OCI-LY1 (cell line): ENCODE measurements at regions not wholly inside any gene's neighbourhood (a gene's known extent, or its start where the extent isn't known, plus 50 kb on each side); places are given as distances from the start of the nearest gene placed in this dataset.

Experiments used
- H2AFZ ChIP-seq: fragments of 200-600 bp; sonication (generic), shearing (Covaris generic); 2 replicates; pipeline ENCODE4 v1.6.0; 2014; ENCODE audit warnings: antibody characterized with exemption, mild to moderate bottlenecking, low read length
- H3F3A ChIP-seq: fragments of 200-600 bp; sonication (generic), shearing (Covaris generic); 2 replicates; pipeline ENCODE4 v1.6.0; 2014; ENCODE audit warnings: mild to moderate bottlenecking, antibody characterized with exemption, low read length, moderate library complexity; ENCODE audit not compliant: insufficient read depth
- H3K27ac ChIP-seq: fragments of 200-600 bp; sonication (generic); 2 replicates; pipeline ENCODE4 v1.5.1; 2014; ENCODE audit warnings: low read length, mixed run types, mild to moderate bottlenecking, low read depth; ENCODE audit not compliant: poor library complexity, severe bottlenecking
- H3K27me3 ChIP-seq: fragments of 200-600 bp; sonication (generic); 2 replicates; pipeline ENCODE4 v1.6.0; 2014; ENCODE audit warnings: antibody characterized with exemption, mild to moderate bottlenecking, low read length, moderate library complexity; ENCODE audit not compliant: insufficient read depth
- H3K36me3 ChIP-seq: fragments of 200-600 bp; sonication (generic); 2 replicates; pipeline ENCODE4 v1.6.1; 2014; ENCODE audit warnings: mild to moderate bottlenecking, antibody characterized with exemption, low read length, moderate library complexity, mixed read lengths; ENCODE audit not compliant: insufficient read depth
- H3K4me1 ChIP-seq: fragments of 200-600 bp; sonication (generic); 2 replicates; pipeline ENCODE4 v1.5.1; 2014; ENCODE audit warnings: mild to moderate bottlenecking, low read length, moderate library complexity; ENCODE audit not compliant: insufficient read depth, severe bottlenecking
- H3K4me2 ChIP-seq: fragments of 200-600 bp; sonication (generic), shearing (Covaris generic); 2 replicates; pipeline ENCODE4 v1.6.1; 2014; ENCODE audit warnings: low read length
- H3K4me3 ChIP-seq: fragments of 200-600 bp; sonication (generic); 2 replicates; pipeline ENCODE4 v1.5.1; 2014; ENCODE audit warnings: low read length, low read depth, mild to moderate bottlenecking, mixed read lengths; ENCODE audit not compliant: poor library complexity, severe bottlenecking
- H3K79me2 ChIP-seq: fragments of 200-600 bp; shearing (Covaris generic); 2 replicates; pipeline ENCODE4 v1.6.1; 2016; ENCODE audit warnings: mixed run types, low read length, mixed read lengths; ENCODE audit not compliant: insufficient read depth
- H3K9ac ChIP-seq: fragments of 200-600 bp; sonication (generic), shearing (Covaris generic); 2 replicates; pipeline ENCODE4 v1.6.1; 2014; ENCODE audit warnings: mild to moderate bottlenecking, low read length, mixed read lengths
- H3K9me2 ChIP-seq: fragments of 200-600 bp; sonication (generic), shearing (Covaris generic); 2 replicates; pipeline ENCODE4 v1.6.1; 2014; ENCODE audit warnings: low read depth, mild to moderate bottlenecking, low read length, mixed read lengths
- H3K9me3 ChIP-seq: fragments of 200-600 bp; shearing (Covaris generic); 2 replicates; pipeline ENCODE4 v1.6.1; 2014; ENCODE audit warnings: low read length, mixed read lengths
- H4K20me1 ChIP-seq: fragments of 200-600 bp; sonication (generic), shearing (Covaris generic); 2 replicates; pipeline ENCODE4 v1.6.0; 2016; ENCODE audit warnings: mild to moderate bottlenecking, low read length; ENCODE audit not compliant: insufficient read depth
- EZH2 ChIP-seq: fragments of 200-600 bp; sonication (generic), shearing (Covaris generic); IDR thresholded peaks from 2 replicates; pipeline ENCODE4 v1.8.0; 2017; ENCODE audit warnings: borderline replicate concordance, mixed run types, mild to moderate bottlenecking, antibody characterized with exemption, low read length, moderate library complexity, mixed read lengths
- TF ChIP-seq, protein P1 (sequence below): fragments of 200-600 bp; sonication (generic), shearing (Covaris generic); IDR thresholded peaks from 2 replicates; pipeline ENCODE4 v1.5.1; 2017; ENCODE audit warnings: mild to moderate bottlenecking, antibody characterized with exemption, low read length, moderate library complexity, mixed read lengths

DNA sequence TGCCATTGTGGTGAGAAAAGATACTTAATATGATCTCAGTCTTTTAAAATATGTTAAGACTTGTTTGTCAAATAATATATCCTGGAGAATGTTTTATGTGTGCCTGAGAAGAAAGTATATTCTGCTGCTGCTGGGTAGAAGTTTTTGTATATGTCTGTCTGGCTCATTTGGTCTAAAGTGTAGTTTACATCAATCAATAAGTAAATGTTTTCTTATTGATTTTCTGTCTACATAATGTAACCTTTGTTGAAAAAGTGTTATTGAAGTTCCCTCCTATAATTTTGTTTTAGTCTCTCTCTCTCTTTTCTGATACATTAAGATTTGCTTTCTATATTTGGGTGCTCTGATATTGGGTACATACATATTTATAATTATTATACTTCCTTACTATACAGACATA, 201.2 kb downstream of the THBS2 start:
- Histone ChIP-seq H3K4me3 (no peak overlapping the region), H2AFZ (no peak overlapping the region), H3K27ac (no peak overlapping the region), H3F3A (no peaks in the 10 kb centered on the region), H3K9ac (no peak overlapping the region), H3K4me2 (no peak overlapping the region), H3K27me3 (no peaks in the 10 kb centered on the region), H4K20me1 (no peaks in the 10 kb centered on the region), H3K36me3 (no peaks in the 10 kb centered on the region), H3K79me2 (no peaks in the 10 kb centered on the region), H3K9me2 (no peaks in the 10 kb centered on the region), H3K9me3 (no peaks in the 10 kb centered on the region), H3K4me1 (no peaks in the 10 kb centered on the region)
- TF ChIP-seq EZH2: no peak
- TF ChIP-seq, protein P1, sequence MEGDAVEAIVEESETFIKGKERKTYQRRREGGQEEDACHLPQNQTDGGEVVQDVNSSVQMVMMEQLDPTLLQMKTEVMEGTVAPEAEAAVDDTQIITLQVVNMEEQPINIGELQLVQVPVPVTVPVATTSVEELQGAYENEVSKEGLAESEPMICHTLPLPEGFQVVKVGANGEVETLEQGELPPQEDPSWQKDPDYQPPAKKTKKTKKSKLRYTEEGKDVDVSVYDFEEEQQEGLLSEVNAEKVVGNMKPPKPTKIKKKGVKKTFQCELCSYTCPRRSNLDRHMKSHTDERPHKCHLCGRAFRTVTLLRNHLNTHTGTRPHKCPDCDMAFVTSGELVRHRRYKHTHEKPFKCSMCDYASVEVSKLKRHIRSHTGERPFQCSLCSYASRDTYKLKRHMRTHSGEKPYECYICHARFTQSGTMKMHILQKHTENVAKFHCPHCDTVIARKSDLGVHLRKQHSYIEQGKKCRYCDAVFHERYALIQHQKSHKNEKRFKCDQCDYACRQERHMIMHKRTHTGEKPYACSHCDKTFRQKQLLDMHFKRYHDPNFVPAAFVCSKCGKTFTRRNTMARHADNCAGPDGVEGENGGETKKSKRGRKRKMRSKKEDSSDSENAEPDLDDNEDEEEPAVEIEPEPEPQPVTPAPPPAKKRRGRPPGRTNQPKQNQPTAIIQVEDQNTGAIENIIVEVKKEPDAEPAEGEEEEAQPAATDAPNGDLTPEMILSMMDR: no peak

GRCh38 chr6:169051371-169051770, 202.3 kb downstream of the THBS2 start:
- H3K9ac ChIP-seq: no peak overlapping the region
- no peak for TF ChIP-seq EZH2
- TF ChIP-seq, protein P1: no peak

DNA sequence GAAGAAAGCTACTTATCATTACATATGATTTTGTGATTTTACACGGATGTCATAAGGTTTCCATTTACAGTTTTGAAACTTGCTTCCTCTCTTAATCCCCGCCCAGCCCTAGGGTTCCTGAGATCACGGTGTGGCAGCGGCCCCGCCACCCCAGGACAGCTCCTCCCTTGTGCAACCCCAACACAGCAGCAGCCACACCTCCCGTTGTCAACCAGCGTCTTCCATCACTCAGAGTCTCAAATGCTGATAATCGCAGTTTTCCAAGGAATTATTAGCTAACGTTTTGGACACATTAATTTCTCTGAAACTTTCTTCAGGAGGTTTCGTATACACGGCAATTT, 204.8 kb downstream of the THBS2 start:
- no peaks in the 10 kb centered on the region for H3K79me2 ChIP-seq
- no peak overlapping the region for H3K4me3 ChIP-seq
- H3K4me1 ChIP-seq: no peaks in the 10 kb centered on the region
- H4K20me1 ChIP-seq: no peaks in the 10 kb centered on the region
- no peak overlapping the region for H3K27ac ChIP-seq
- H3K9ac ChIP-seq: no peak overlapping the region
- TF ChIP-seq, protein P1: no peak
- no peak for TF ChIP-seq EZH2
- no peaks in the 10 kb centered on the region for H3K27me3 ChIP-seq
- H3K4me2 ChIP-seq: no peak overlapping the region
- no peaks in the 10 kb centered on the region for H3F3A ChIP-seq
- no peak overlapping the region for H2AFZ ChIP-seq
- H3K36me3 ChIP-seq: no peaks in the 10 kb centered on the region
- no peaks in the 10 kb centered on the region for H3K9me2 ChIP-seq
- H3K9me3 ChIP-seq: no peaks in the 10 kb centered on the region

More at GRCh38 chr6:169051371-169051770, 202.3 kb downstream of the THBS2 start:
- no peaks in the 10 kb centered on the region for H3K9me3 ChIP-seq
- H2AFZ ChIP-seq: no peak overlapping the region
- no peaks in the 10 kb centered on the region for H4K20me1 ChIP-seq
- no peak overlapping the region for H3K4me2 ChIP-seq
- no peaks in the 10 kb centered on the region for H3K79me2 ChIP-seq
- no peaks in the 10 kb centered on the region for H3K36me3 ChIP-seq
- H3K4me1 ChIP-seq: no peaks in the 10 kb centered on the region
- no peak overlapping the region for H3K27ac ChIP-seq
- no peaks in the 10 kb centered on the region for H3F3A ChIP-seq
- H3K9me2 ChIP-seq: no peaks in the 10 kb centered on the region
- H3K4me3 ChIP-seq: no peak overlapping the region
- H3K27me3 ChIP-seq: no peaks in the 10 kb centered on the region
